DOHH2 (cell line): ENCODE measurements at regions not wholly inside any gene's neighbourhood (a gene's known extent, or its start where the extent isn't known, plus 50 kb on each side); places are given as distances from the start of the nearest gene placed in this dataset.

Experiments used
- H3F3A ChIP-seq: fragments of 200-600 bp; sonication (generic), shearing (Covaris generic); 2 replicates; pipeline ENCODE4 v1.6.0; 2016; ENCODE audit warnings: antibody characterized with exemption, mild to moderate bottlenecking; ENCODE audit not compliant: control insufficient read depth, insufficient read depth
- H3K27ac ChIP-seq: fragments of 200-600 bp; sonication (generic); 2 replicates; pipeline ENCODE4 v1.5.1; 2014; ENCODE audit warnings: low read depth, mild to moderate bottlenecking, low read length, moderate library complexity
- H3K27me3 ChIP-seq: fragments of 200-600 bp; sonication (generic); 2 replicates; pipeline ENCODE4 v1.6.1; 2014; ENCODE audit warnings: mild to moderate bottlenecking, low read length, mixed read lengths; ENCODE audit not compliant: control insufficient read depth
- H3K36me3 ChIP-seq: fragments of 200-600 bp; sonication (generic); 2 replicates; pipeline ENCODE4 v1.6.1; 2014; ENCODE audit warnings: mild to moderate bottlenecking, low read length, moderate library complexity, mixed read lengths; ENCODE audit not compliant: control insufficient read depth
- H3K4me1 ChIP-seq: fragments of 200-600 bp; sonication (generic); 2 replicates; pipeline ENCODE4 v1.6.1; 2014; ENCODE audit warnings: mild to moderate bottlenecking, low read length, mixed read lengths; ENCODE audit not compliant: control insufficient read depth
- H3K4me2 ChIP-seq: fragments of 200-600 bp; sonication (generic); 2 replicates; pipeline ENCODE4 v1.6.0; 2014; ENCODE audit warnings: mild to moderate bottlenecking, low read length, moderate library complexity
- H3K4me3 ChIP-seq: fragments of 200-600 bp; sonication (generic); 2 replicates; pipeline ENCODE4 v1.5.1; 2014; ENCODE audit warnings: mild to moderate bottlenecking, low read length, mixed read lengths
- H3K79me2 ChIP-seq: fragments of 200-600 bp; sonication (generic); 2 replicates; pipeline ENCODE4 v1.6.1; 2014; ENCODE audit warnings: mild to moderate bottlenecking, low read length, mixed read lengths; ENCODE audit not compliant: control insufficient read depth
- H3K9me2 ChIP-seq: fragments of 200-600 bp; sonication (generic); replicated peaks from 2 replicates; pipeline ENCODE4 v1.6.1; 2014; ENCODE audit warnings: mild to moderate bottlenecking, low read length, mixed read lengths; ENCODE audit not compliant: control insufficient read depth
- H3K9me3 ChIP-seq: fragments of 200-600 bp; sonication (generic); 2 replicates; pipeline ENCODE4 v1.6.1; 2014; ENCODE audit warnings: antibody characterized with exemption, low read length, mixed read lengths; ENCODE audit not compliant: control insufficient read depth, insufficient read depth
- H4K20me1 ChIP-seq: fragments of 200-600 bp; sonication (generic); 2 replicates; pipeline ENCODE4 v1.6.0; 2014; ENCODE audit warnings: low read depth, mild to moderate bottlenecking, antibody characterized with exemption, low read length, moderate library complexity; ENCODE audit not compliant: control insufficient read depth, insufficient read depth
- EZH2phosphoT487 ChIP-seq: fragments of 200-600 bp; sonication (generic); IDR thresholded peaks from 2 replicates; pipeline ENCODE4 v1.6.1; 2017; ENCODE audit warnings: borderline replicate concordance, mild to moderate bottlenecking, antibody characterized with exemption, low read length, moderate library complexity, mixed read lengths
- TF ChIP-seq, protein P1 (sequence below): fragments of 200-600 bp; sonication (generic); IDR thresholded peaks from one replicate; pipeline ENCODE4 v1.5.1; 2014; ENCODE audit warnings: antibody characterized with exemption, mild to moderate bottlenecking, low read depth, low read length; ENCODE audit not compliant: poor library complexity, severe bottlenecking

DNA sequence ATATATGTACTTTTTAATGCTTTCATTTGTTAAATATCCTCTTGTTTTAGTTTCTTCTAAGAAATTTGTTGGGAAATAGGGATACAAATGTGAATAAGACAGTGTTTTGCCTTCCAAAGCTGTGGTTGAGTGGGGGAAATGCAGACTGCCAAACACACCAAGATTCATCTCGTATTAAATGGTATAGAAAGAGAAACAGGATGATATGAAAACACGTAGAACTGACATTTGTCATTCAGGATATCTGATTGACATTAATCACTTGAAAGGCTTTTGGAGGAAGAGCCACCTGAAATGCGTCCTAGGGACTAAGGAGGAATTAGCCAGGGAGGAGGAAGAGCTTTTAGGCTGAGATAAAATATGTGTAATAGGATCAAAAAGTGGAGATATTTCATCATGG is 287.4 kb upstream of the SEMA3C start:
- Histone ChIP-seq H3K4me2 (no peak overlapping the region), H3K79me2 (no peaks in the 10 kb centered on the region), H3K27me3 (no peaks in the 10 kb centered on the region), H3K36me3 (no peaks in the 10 kb centered on the region), H3K9me2 (no peaks in the 10 kb centered on the region), H3K4me1 (no peaks in the 10 kb centered on the region), H4K20me1 (no peaks in the 10 kb centered on the region), H3F3A (no peaks in the 10 kb centered on the region), H3K9me3 (no peaks in the 10 kb centered on the region), H3K27ac (no peak overlapping the region), H3K4me3 (no peak overlapping the region)
- TF ChIP-seq, protein P1, sequence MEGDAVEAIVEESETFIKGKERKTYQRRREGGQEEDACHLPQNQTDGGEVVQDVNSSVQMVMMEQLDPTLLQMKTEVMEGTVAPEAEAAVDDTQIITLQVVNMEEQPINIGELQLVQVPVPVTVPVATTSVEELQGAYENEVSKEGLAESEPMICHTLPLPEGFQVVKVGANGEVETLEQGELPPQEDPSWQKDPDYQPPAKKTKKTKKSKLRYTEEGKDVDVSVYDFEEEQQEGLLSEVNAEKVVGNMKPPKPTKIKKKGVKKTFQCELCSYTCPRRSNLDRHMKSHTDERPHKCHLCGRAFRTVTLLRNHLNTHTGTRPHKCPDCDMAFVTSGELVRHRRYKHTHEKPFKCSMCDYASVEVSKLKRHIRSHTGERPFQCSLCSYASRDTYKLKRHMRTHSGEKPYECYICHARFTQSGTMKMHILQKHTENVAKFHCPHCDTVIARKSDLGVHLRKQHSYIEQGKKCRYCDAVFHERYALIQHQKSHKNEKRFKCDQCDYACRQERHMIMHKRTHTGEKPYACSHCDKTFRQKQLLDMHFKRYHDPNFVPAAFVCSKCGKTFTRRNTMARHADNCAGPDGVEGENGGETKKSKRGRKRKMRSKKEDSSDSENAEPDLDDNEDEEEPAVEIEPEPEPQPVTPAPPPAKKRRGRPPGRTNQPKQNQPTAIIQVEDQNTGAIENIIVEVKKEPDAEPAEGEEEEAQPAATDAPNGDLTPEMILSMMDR: no peak
- no peak for TF ChIP-seq EZH2phosphoT487

DNA sequence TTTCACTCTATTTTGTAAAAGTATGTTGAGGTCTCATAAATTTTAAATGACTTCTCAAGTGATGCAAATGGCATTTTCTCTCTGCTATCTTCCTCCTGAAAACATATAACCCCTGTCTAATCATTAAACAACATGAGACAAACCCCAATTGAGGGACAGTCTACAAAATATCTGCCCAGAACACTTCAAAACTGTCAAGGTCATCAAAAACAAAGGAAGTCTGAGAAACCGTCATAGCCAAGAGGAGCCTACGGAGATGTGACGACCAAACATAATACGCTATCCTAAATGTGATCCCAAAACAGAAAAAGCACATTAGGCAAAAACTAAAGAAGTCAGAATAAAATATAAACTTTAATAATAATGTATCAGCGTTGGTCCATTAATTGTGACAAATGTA is 282.3 kb upstream of the SEMA3C start:
- Histone ChIP-seq H3K36me3 (no peaks in the 10 kb centered on the region), H3K27ac (no peak overlapping the region), H3K27me3 (no peaks in the 10 kb centered on the region), H3K9me2 (no peaks in the 10 kb centered on the region), H4K20me1 (no peaks in the 10 kb centered on the region), H3F3A (no peaks in the 10 kb centered on the region), H3K9me3 (no peaks in the 10 kb centered on the region), H3K4me2 (no peak overlapping the region), H3K4me1 (no peaks in the 10 kb centered on the region), H3K79me2 (no peaks in the 10 kb centered on the region), H3K4me3 (no peak overlapping the region)
- TF ChIP-seq EZH2phosphoT487: no peak
- TF ChIP-seq, protein P1: no peak

DNA sequence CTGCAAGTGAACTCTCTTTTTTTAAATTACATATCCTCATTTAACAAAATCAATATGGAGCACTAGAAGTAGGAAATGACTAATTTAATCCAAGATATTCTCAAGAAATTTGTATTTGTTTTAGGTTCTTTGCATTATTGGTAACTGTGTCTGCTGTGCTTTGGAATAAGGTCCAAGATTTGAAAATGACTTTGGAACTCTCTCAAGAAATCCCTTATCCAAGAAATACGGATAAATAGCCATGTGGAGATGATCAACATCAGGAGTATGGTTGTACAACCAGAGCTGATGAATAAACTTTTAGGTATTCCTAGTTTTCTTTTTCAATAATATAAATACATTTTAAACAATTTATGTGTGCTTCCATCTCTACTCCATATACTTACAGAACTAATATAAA is 279.9 kb upstream of the SEMA3C start:
- TF ChIP-seq, protein P1: no peak
- no peak for TF ChIP-seq EZH2phosphoT487
- no peak overlapping the region for H3K4me3 ChIP-seq
- no peaks in the 10 kb centered on the region for H3F3A ChIP-seq
- H3K27me3 ChIP-seq: no peaks in the 10 kb centered on the region
- no peaks in the 10 kb centered on the region for H4K20me1 ChIP-seq
- H3K27ac ChIP-seq: no peak overlapping the region
- H3K4me2 ChIP-seq: no peak overlapping the region
- H3K9me2 ChIP-seq: no peaks in the 10 kb centered on the region
- no peaks in the 10 kb centered on the region for H3K79me2 ChIP-seq
- H3K9me3 ChIP-seq: no peaks in the 10 kb centered on the region
- H3K4me1 ChIP-seq: no peaks in the 10 kb centered on the region
- no peaks in the 10 kb centered on the region for H3K36me3 ChIP-seq

DNA sequence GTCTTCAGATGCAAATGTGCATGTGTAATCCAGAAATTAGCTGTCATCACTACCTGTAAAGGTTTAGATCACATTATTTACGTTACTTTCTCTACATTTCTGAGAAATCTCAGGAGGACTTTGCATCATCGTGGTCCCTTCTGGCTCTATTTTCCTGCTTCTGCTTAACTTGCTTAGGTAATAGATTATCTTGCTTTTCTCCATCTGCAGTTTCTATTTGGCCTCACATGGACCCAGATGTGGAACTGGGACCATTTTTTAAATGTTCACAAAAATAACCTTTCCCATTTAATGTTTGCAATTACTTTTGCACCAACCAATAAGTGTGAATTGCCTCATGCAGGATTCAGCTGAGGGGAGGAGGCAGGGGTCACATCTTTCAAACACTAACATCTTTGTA is 278.4 kb upstream of the SEMA3C start:
- no peaks in the 10 kb centered on the region for H3K27me3 ChIP-seq
- no peaks in the 10 kb centered on the region for H4K20me1 ChIP-seq
- no peaks in the 10 kb centered on the region for H3K79me2 ChIP-seq
- no peak overlapping the region for H3K4me3 ChIP-seq
- no peaks in the 10 kb centered on the region for H3K36me3 ChIP-seq
- H3K9me2 ChIP-seq: no peaks in the 10 kb centered on the region
- no peak overlapping the region for H3K27ac ChIP-seq
- no peaks in the 10 kb centered on the region for H3K9me3 ChIP-seq
- H3K4me1 ChIP-seq: no peaks in the 10 kb centered on the region
- H3F3A ChIP-seq: no peaks in the 10 kb centered on the region
- no peak overlapping the region for H3K4me2 ChIP-seq
- TF ChIP-seq, protein P1: no peak
- no peak for TF ChIP-seq EZH2phosphoT487
